HG03139 (cell line): ENCODE measurements at regions not wholly inside any gene's neighbourhood (a gene's known extent, or its start where the extent isn't known, plus 50 kb on each side); places are given as distances from the start of the nearest gene placed in this dataset.
"Not testable (repeated sequence)": the region's sequence is repeated elsewhere in the genome, so short reads cannot be mapped to it uniquely, and the experiment has no call there.

Experiments used
- ATAC-seq: cut with Tn5 transposase; IDR thresholded peaks from one replicate; pipeline ENCODE4 v1.9.1; 2021; ENCODE audit not compliant: unreplicated experiment

GRCh38 chrX:7409866-7410265 is 261.9 kb upstream of the PUDP start:
- ATAC-seq, result no peak

- ATAC-seq, result no peak
These were observed 251.4 kb upstream of the PUDP start for GRCh38 chrX:7399373-7399772.

- ATAC-seq, result no peak
These were observed 242.5 kb upstream of the PUDP start for GRCh38 chrX:7390441-7390840.

GRCh38 chrX:7389576-7389975 is 241.6 kb upstream of the PUDP start:
- ATAC-seq, result no peak

- ATAC-seq, result no peak
These were observed 237.2 kb upstream of the PUDP start for GRCh38 chrX:7385131-7385530.

- ATAC-seq, result no peak
These were observed 230.5 kb upstream of the PUDP start for GRCh38 chrX:7378406-7378805.

GRCh38 chrX:7372825-7373525 is 225.0 kb upstream of the PUDP start:
- no peak for ATAC-seq

- ATAC-seq, result no peak
These were observed 214.2 kb upstream of the PUDP start for GRCh38 chrX:7362111-7362510.

- no peak for ATAC-seq
These were observed 204.0 kb upstream of the PUDP start for GRCh38 chrX:7351926-7352325.

GRCh38 chrX:7347465-7347864 is 199.5 kb upstream of the PUDP start:
- ATAC-seq, result no peak

- ATAC-seq, result no peak
These were observed 198.1 kb upstream of the PUDP start for GRCh38 chrX:7346021-7346420.

- ATAC-seq, result no peak
These were observed 195.2 kb upstream of the PUDP start for GRCh38 chrX:7343181-7343580.

- ATAC-seq, result not testable (repeated sequence)
These were observed 187.9 kb upstream of the PUDP start for GRCh38 chrX:7335816-7336362.

GRCh38 chrX:7334253-7334935 is 186.4 kb upstream of the PUDP start:
- no peak for ATAC-seq

GRCh38 chrX:7330971-7331746 is 183.2 kb upstream of the PUDP start:
- no peak for ATAC-seq

GRCh38 chrX:7330556-7330955 is 182.6 kb upstream of the PUDP start:
- no peak for ATAC-seq

GRCh38 chrX:7318661-7319060 is 170.7 kb upstream of the PUDP start:
- ATAC-seq, result no peak

GRCh38 chrX:7318241-7318640 is 170.3 kb upstream of the PUDP start:
- ATAC-seq, result no peak

GRCh38 chrX:7316887-7317286 is 168.9 kb upstream of the PUDP start:
- ATAC-seq, result no peak

GRCh38 chrX:7316280-7316679 is 168.3 kb upstream of the PUDP start:
- ATAC-seq, result no peak

- ATAC-seq, result no peak
These were observed 166.5 kb upstream of the PUDP start for GRCh38 chrX:7314425-7314824.

GRCh38 chrX:7307720-7308119 is 159.8 kb upstream of the PUDP start:
- no peak for ATAC-seq
